PC-3 (cell line): ENCODE measurements at regions not wholly inside any gene's neighbourhood (a gene's known extent, or its start where the extent isn't known, plus 50 kb on each side); places are given as distances from the start of the nearest gene placed in this dataset.

Experiments
- ATAC-seq: fragments of 200-7000 bp; cut with Tn5 transposase; 2 replicates; pipeline ENCODE4 v1.9.1; 2020; ENCODE audit warnings: mild to moderate bottlenecking, moderate library complexity
- BruUV-seq: library from RNA; stranded (reverse); fragments of 400-500 nt; replicated peaks from 2 replicates; lab custom pipeline; 2021; lab: Mats Ljungman, UMichigan
- CTCF ChIA-PET: fragments of 300-600 bp; sonication (Branson Sonifier 250); formaldehyde crosslinking; loops from one replicate; lab custom pipeline; 2022; ENCODE audit warnings: antibody characterized with exemption; lab: Charles Lee
- POLR2A ChIA-PET: fragments of 300-600 bp; sonication (Branson Sonifier 250); formaldehyde crosslinking; loops from one replicate; lab custom pipeline; 2022; ENCODE audit warnings: antibody characterized with exemption; ENCODE audit not compliant: unreplicated experiment; lab: Charles Lee
- DNase-seq: peaks from one replicate; pipeline ENCODE4 v3.0.0-alpha.2; 2015
- H2AFZ ChIP-seq: fragments of 300-600 bp; sonication (generic); 2 replicates; pipeline ENCODE4 v1.6.0; 2016; ENCODE audit warnings: antibody characterized with exemption, low read length
- H3F3A ChIP-seq: fragments of 300-600 bp; sonication (generic); one replicate; pipeline ENCODE4 v1.6.0; 2017; ENCODE audit warnings: antibody characterized with exemption, low read length, control low read depth, mild to moderate bottlenecking; ENCODE audit not compliant: unreplicated experiment
- H3K27ac ChIP-seq: fragments of 300-600 bp; sonication (generic); 2 replicates; pipeline ENCODE4 v1.5.1; 2016; ENCODE audit warnings: mild to moderate bottlenecking, low read length
- H3K27me3 ChIP-seq: fragments of 300-600 bp; sonication (generic); 2 replicates; pipeline ENCODE4 v1.6.1; 2016; ENCODE audit warnings: low read length, mixed read lengths
- H3K36me3 ChIP-seq: fragments of 300-600 bp; sonication (generic); 2 replicates; pipeline ENCODE4 v1.6.1; 2016; ENCODE audit warnings: low read depth, mixed run types, low read length, mixed read lengths
- H3K4me1 ChIP-seq: fragments of 300-600 bp; sonication (generic); 2 replicates; pipeline ENCODE4 v1.5.1; 2016; ENCODE audit warnings: low read length; ENCODE audit not compliant: insufficient read depth
- H3K4me2 ChIP-seq: fragments of 300-600 bp; sonication (generic); 2 replicates; pipeline ENCODE4 v1.6.0; 2016; ENCODE audit warnings: low read length
- H3K4me3 ChIP-seq: fragments of 300-600 bp; sonication (generic); 2 replicates; pipeline ENCODE4 v1.5.1; 2016; ENCODE audit warnings: mild to moderate bottlenecking, low read length, mixed read lengths
- H3K79me2 ChIP-seq: fragments of 300-600 bp; sonication (generic); 2 replicates; pipeline ENCODE4 v1.6.1; 2017; ENCODE audit warnings: low read length, mixed read lengths
- H3K9ac ChIP-seq: fragments of 300-600 bp; sonication (generic); 2 replicates; pipeline ENCODE4 v1.6.0; 2016; ENCODE audit warnings: mild to moderate bottlenecking, low read length
- H3K9me2 ChIP-seq: fragments of 300-600 bp; sonication (generic); replicated peaks from 2 replicates; pipeline ENCODE4 v1.6.1; 2016; ENCODE audit warnings: mixed run types, low read length, mixed read lengths
- H3K9me3 ChIP-seq: fragments of 300-600 bp; sonication (generic); 2 replicates; pipeline ENCODE4 v1.6.1; 2016; ENCODE audit warnings: low read length, mixed read lengths
- H4K20me1 ChIP-seq: fragments of 300-600 bp; sonication (generic); 2 replicates; pipeline ENCODE4 v1.6.1; 2016; ENCODE audit warnings: low read length, mixed read lengths
- EZH2 ChIP-seq: fragments of 300-600 bp; sonication (generic); IDR thresholded peaks from one replicate; pipeline ENCODE4 v1.6.1; 2017; ENCODE audit warnings: antibody characterized with exemption, mild to moderate bottlenecking, low read length; ENCODE audit not compliant: unreplicated experiment
- EZH2phosphoT487 ChIP-seq: fragments of 300-600 bp; sonication (generic); IDR thresholded peaks from 2 replicates; pipeline ENCODE4 v1.6.1; 2018; ENCODE audit warnings: mild to moderate bottlenecking, antibody characterized with exemption, low read length, borderline replicate concordance
- intact Hi-C: fragments of 100-400 bp; cut with micrococcal nuclease; formaldehyde crosslinking; loops from 2 replicates; pipeline ENCODE4 v1.9.0; 2023
- TF ChIP-seq, protein P1 (sequence below): fragments of 300-600 bp; sonication (generic); conservative IDR thresholded peaks from 2 replicates; pipeline ENCODE4 v1.5.1; 2017; ENCODE audit warnings: antibody characterized with exemption, low read depth, mild to moderate bottlenecking, low read length

DNA sequence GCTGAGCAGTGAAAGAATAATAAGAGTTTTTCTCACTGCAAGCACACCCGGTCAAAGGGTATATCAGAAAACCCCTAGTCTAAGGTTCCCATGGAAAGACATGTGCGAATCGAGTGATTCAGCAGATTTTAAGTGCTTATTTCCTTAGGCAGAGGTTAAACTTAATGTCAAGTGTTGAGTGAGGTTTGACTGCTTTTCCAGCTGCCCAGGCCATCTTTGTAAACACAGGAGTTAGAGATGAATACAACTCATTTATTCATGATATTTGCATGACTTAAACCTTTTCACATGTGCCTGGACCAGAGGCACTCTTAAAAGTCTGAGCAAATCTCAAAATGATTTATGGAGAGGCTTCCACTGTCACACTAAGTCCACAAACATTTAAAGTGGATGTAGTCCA is 137.8 kb upstream of the RGMB start:
- no peaks in the 10 kb centered on the region for H3K36me3 ChIP-seq
- no peak overlapping the region for H3K27ac ChIP-seq
- H2AFZ ChIP-seq = no peak overlapping the region; the same call in 1 of the 2 replicates
- H3K9me2 ChIP-seq = no peaks in the 10 kb centered on the region
- H3K4me1 ChIP-seq = peaks cover 22% of the 10 kb centered on the region
- no peaks in the 10 kb centered on the region for H3F3A ChIP-seq
- no peaks in the 10 kb centered on the region for H4K20me1 ChIP-seq
- intact Hi-C loops = no loop called here
- H3K4me3 ChIP-seq = no peak overlapping the region
- ChIA-PET POLR2A (no interaction called here), CTCF (no interaction called here)
- ATAC-seq (no peak), DNase-seq (no peak)
- H3K4me2 ChIP-seq = no peak overlapping the region
- TF ChIP-seq EZH2 (no peak), EZH2phosphoT487 (no peak)
- TF ChIP-seq, protein P1, sequence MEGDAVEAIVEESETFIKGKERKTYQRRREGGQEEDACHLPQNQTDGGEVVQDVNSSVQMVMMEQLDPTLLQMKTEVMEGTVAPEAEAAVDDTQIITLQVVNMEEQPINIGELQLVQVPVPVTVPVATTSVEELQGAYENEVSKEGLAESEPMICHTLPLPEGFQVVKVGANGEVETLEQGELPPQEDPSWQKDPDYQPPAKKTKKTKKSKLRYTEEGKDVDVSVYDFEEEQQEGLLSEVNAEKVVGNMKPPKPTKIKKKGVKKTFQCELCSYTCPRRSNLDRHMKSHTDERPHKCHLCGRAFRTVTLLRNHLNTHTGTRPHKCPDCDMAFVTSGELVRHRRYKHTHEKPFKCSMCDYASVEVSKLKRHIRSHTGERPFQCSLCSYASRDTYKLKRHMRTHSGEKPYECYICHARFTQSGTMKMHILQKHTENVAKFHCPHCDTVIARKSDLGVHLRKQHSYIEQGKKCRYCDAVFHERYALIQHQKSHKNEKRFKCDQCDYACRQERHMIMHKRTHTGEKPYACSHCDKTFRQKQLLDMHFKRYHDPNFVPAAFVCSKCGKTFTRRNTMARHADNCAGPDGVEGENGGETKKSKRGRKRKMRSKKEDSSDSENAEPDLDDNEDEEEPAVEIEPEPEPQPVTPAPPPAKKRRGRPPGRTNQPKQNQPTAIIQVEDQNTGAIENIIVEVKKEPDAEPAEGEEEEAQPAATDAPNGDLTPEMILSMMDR = no peak
- no peaks in the 10 kb centered on the region for H3K79me2 ChIP-seq
- BruUV-seq = no TSS peak
- H3K9ac ChIP-seq = no peak overlapping the region
- H3K9me3 ChIP-seq = no peaks in the 10 kb centered on the region
- H3K27me3 ChIP-seq = no peaks in the 10 kb centered on the region

DNA sequence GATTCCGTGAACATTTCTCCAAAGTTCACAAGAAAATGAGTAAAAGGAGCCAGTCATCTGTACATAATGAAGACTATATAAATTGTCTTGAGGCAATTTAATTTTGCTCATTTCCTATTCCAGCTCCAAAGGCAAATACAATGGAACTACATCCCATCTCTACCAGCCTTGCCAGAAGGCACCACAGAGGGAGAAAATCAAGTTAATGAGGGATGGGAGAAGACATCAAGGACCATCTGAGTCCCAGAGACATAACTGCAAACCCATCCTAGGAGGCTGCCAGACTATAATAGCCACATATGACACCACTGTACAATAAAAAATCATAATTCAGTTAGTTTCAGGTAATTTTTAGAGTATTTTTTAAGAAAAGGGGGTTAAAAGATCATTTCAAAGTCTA is 136.3 kb upstream of the RGMB start:
- Histone ChIP-seq H3K4me2 (no peak overlapping the region), H2AFZ (no peak overlapping the region), H3K9ac (no peak overlapping the region), H3K9me2 (no peaks in the 10 kb centered on the region), H3F3A (no peaks in the 10 kb centered on the region), H3K36me3 (no peaks in the 10 kb centered on the region), H3K27me3 (no peaks in the 10 kb centered on the region), H4K20me1 (no peaks in the 10 kb centered on the region), H3K4me3 (no peak overlapping the region), H3K79me2 (no peaks in the 10 kb centered on the region), H3K27ac (no peak overlapping the region), H3K4me1 (peaks cover 8% of the 10 kb centered on the region), H3K9me3 (no peaks in the 10 kb centered on the region)
- DNase-seq (no peak), ATAC-seq (no peak)
- no TSS peak for BruUV-seq
- intact Hi-C loops = no loop called here
- TF ChIP-seq, protein P1 = no peak
- no peak for TF ChIP-seq EZH2
- TF ChIP-seq EZH2phosphoT487 = no peak
- POLR2A ChIA-PET = no interaction called here
- CTCF ChIA-PET = no interaction called here

DNA sequence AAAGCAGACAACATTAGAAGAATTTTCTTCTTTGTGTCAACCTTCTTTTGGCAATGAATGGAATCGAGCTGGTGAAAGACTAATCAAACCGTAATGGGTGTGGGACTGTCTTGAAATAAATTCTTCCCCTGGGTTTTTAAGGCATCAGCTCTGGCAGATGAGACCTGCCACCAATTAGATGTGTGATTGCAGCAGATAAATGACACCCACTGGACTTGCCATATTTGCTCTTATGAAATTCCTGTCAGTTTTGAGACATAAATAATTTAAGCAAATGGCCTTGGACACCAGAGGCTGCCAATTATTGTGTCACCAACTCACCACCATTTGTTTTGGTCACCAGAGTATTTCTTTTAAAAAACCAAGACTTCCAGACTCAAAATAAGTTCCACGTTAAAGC is 135.9 kb upstream of the RGMB start:
- no peaks in the 10 kb centered on the region for H3F3A ChIP-seq
- H3K27me3 ChIP-seq = no peaks in the 10 kb centered on the region
- intact Hi-C loops = no loop called here
- DNase-seq = no peak
- ChIA-PET POLR2A (no interaction called here), CTCF (no interaction called here)
- H3K79me2 ChIP-seq = no peaks in the 10 kb centered on the region
- no peaks in the 10 kb centered on the region for H3K36me3 ChIP-seq
- H3K4me1 ChIP-seq = peaks cover 3% of the 10 kb centered on the region; the same call in 1 of the 2 replicates
- H3K4me3 ChIP-seq = no peak overlapping the region
- no peaks in the 10 kb centered on the region for H3K9me2 ChIP-seq
- H3K27ac ChIP-seq = no peak overlapping the region
- no peak for ATAC-seq
- H3K9me3 ChIP-seq = no peaks in the 10 kb centered on the region
- no peaks in the 10 kb centered on the region for H4K20me1 ChIP-seq
- no TSS peak for BruUV-seq
- no peak overlapping the region for H3K4me2 ChIP-seq
- H2AFZ ChIP-seq = no peak overlapping the region
- TF ChIP-seq, protein P1 = no peak
- TF ChIP-seq EZH2phosphoT487 = no peak
- TF ChIP-seq EZH2 = no peak
- no peak overlapping the region for H3K9ac ChIP-seq
